ENCODE measurements at regions not wholly inside any gene's neighbourhood (a gene's known extent, or its start where the extent isn't known, plus 50 kb on each side); places are given as distances from the start of the nearest gene placed in this dataset.

GRCh38 chr20:4606051-4606450, 80.2 kb upstream of the PRNP start:
- TF ChIP-seq ZFP30 (CRISPR knock-in tag; IDR thresholded peaks at IDR 0.05) (no peak), RARB (CRISPR knock-in tag; IDR thresholded peaks at IDR 0.05) (no peak), TOX (CRISPR knock-in tag; IDR thresholded peaks at IDR 0.05; ENCODE audit: borderline replicate concordance) (no peak), CREB5 (CRISPR knock-in tag; IDR thresholded peaks at IDR 0.05; ENCODE audit: low read depth) (no peak), TCF4 (CRISPR knock-in tag; IDR thresholded peaks at IDR 0.05; ENCODE audit: borderline replicate concordance) (no peak), ZFP3 (CRISPR knock-in tag; IDR thresholded peaks at IDR 0.05) (no peak), PATZ1 (CRISPR knock-in tag; IDR thresholded peaks at IDR 0.05; ENCODE audit: borderline replicate concordance) (no peak), ARNTL (CRISPR knock-in tag; IDR thresholded peaks at IDR 0.05; ENCODE audit: borderline replicate concordance, low read depth) (no peak), SNAI2 (CRISPR knock-in tag; IDR thresholded peaks at IDR 0.05) (no peak), ZNF70 (CRISPR knock-in tag; IDR thresholded peaks at IDR 0.05) (no peak), ZNF565 (CRISPR knock-in tag; conservative IDR thresholded peaks at IDR 0.05; ENCODE audit: low read depth) (no peak), ISL1 (CRISPR knock-in tag; IDR thresholded peaks at IDR 0.05) (no peak), CSDC2 (CRISPR knock-in tag; IDR thresholded peaks at IDR 0.05) (no peak)
